ENCODE measurements at regions not wholly inside any gene's neighbourhood (a gene's known extent, or its start where the extent isn't known, plus 50 kb on each side); places are given as distances from the start of the nearest gene placed in this dataset.

DNA sequence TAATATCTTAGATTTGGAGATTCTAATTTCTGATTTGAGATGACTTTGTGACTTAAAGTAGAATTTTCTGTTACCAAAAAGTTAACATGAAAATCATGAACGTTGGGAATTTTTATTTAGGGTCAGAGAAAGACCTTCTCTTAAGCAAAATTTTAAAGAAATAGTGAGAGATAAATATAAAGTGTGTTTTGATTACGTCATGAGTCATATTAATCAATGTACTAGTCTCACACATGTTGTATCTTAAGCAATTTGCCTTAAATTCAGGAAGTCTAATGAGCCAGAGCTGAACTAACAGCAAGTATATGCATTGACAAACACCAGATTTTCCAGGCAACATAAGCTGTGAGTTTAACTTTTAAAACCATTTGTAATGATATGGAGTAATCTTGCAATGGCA lies 765.5 kb upstream of the SORCS1 start:
- CTCF ChIA-PET: no interaction called here
- 0% methylated on average over 2 of the region's 2 CpGs for WGBS (ENCODE audit: missing lambda C conversion rate)
- Histone ChIP-seq H3K27ac (no peak overlapping the region), H3K4me1 (no peaks in the 10 kb centered on the region), H3K4me3 (no peak overlapping the region), H3K4me2 (no peak overlapping the region), H3K9me3 (no peaks in the 10 kb centered on the region)
- DNase-seq (ENCODE audit: low read depth in 1 of 2, low spot score in 1 of 2): no peak
- TF ChIP-seq MAZ (IDR thresholded peaks at IDR 0.05; ENCODE audit: borderline replicate concordance, low read depth, low read length): no peak
- no peak for TF ChIP-seq GATA3 (IDR thresholded peaks at IDR 0.05; ENCODE audit: borderline replicate concordance)
- TF ChIP-seq TFCP2L1 (CRISPR knock-in tag; IDR thresholded peaks at IDR 0.05): no peak
- no peak for TF ChIP-seq FOSB (CRISPR knock-in tag; IDR thresholded peaks at IDR 0.05)
- TF ChIP-seq ZSCAN20 (CRISPR knock-in tag; IDR thresholded peaks at IDR 0.05): no peak
- TF ChIP-seq RCOR1 (IDR thresholded peaks at IDR 0.05; ENCODE audit: low read depth, low read length): no peak
- TF ChIP-seq, protein P1, sequence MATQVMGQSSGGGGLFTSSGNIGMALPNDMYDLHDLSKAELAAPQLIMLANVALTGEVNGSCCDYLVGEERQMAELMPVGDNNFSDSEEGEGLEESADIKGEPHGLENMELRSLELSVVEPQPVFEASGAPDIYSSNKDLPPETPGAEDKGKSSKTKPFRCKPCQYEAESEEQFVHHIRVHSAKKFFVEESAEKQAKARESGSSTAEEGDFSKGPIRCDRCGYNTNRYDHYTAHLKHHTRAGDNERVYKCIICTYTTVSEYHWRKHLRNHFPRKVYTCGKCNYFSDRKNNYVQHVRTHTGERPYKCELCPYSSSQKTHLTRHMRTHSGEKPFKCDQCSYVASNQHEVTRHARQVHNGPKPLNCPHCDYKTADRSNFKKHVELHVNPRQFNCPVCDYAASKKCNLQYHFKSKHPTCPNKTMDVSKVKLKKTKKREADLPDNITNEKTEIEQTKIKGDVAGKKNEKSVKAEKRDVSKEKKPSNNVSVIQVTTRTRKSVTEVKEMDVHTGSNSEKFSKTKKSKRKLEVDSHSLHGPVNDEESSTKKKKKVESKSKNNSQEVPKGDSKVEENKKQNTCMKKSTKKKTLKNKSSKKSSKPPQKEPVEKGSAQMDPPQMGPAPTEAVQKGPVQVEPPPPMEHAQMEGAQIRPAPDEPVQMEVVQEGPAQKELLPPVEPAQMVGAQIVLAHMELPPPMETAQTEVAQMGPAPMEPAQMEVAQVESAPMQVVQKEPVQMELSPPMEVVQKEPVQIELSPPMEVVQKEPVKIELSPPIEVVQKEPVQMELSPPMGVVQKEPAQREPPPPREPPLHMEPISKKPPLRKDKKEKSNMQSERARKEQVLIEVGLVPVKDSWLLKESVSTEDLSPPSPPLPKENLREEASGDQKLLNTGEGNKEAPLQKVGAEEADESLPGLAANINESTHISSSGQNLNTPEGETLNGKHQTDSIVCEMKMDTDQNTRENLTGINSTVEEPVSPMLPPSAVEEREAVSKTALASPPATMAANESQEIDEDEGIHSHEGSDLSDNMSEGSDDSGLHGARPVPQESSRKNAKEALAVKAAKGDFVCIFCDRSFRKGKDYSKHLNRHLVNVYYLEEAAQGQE (IDR thresholded peaks at IDR 0.05): no peak
- no peak for TF ChIP-seq ZFP36 (IDR thresholded peaks at IDR 0.05; ENCODE audit: borderline replicate concordance, partially characterized antibody)
- TF ChIP-seq NPAS2 (CRISPR knock-in tag; IDR thresholded peaks at IDR 0.05; ENCODE audit: borderline replicate concordance): no peak
- TF ChIP-seq, protein P2, sequence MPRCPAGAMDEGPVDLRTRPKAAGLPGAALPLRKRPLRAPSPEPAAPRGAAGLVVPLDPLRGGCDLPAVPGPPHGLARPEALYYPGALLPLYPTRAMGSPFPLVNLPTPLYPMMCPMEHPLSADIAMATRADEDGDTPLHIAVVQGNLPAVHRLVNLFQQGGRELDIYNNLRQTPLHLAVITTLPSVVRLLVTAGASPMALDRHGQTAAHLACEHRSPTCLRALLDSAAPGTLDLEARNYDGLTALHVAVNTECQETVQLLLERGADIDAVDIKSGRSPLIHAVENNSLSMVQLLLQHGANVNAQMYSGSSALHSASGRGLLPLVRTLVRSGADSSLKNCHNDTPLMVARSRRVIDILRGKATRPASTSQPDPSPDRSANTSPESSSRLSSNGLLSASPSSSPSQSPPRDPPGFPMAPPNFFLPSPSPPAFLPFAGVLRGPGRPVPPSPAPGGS (IDR thresholded peaks at IDR 0.05): no peak
- no peak for TF ChIP-seq CEBPB (IDR thresholded peaks at IDR 0.05)
- TF ChIP-seq BHLHE40 (IDR thresholded peaks at IDR 0.05; ENCODE audit: low read depth, low read length): no peak
- no peak for TF ChIP-seq CTCF (IDR thresholded peaks at IDR 0.05)
- no peak for TF ChIP-seq CBX2 (IDR thresholded peaks at IDR 0.05; ENCODE audit: borderline replicate concordance, low read depth)
- no peak for TF ChIP-seq EHF (CRISPR knock-in tag; IDR thresholded peaks at IDR 0.05)
- TF ChIP-seq KDM1A (IDR thresholded peaks at IDR 0.05; ENCODE audit: low read depth): no peak
- TF ChIP-seq SREBF2 (IDR thresholded peaks at IDR 0.05): no peak
- no peak for TF ChIP-seq POLR2AphosphoS2 (conservative IDR thresholded peaks at IDR 0.05; ENCODE audit: low read length)
- no peak for TF ChIP-seq KDM5A (IDR thresholded peaks at IDR 0.05)
- FAIRE-seq: no peak
- POLR2A ChIA-PET: no interaction called here
- no peak for ATAC-seq

DNA sequence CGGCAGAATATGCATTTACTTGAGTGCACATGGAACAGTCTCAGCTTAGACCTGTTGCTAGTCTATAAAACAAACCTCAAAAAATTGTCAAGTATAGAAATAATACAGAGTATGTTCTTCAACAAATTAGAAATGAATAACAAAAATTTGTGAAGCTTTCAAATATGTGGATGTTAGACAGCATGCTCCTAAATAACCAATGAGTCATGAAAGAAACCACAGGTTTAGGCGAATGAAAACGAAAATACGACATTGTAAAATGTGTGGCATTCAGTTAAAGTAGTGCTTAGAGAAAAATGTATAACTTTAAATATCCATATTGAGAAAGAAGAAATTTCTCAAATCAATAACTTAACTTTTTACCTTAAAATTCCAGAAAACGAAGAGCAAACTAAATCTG lies 760.0 kb upstream of the SORCS1 start:
- WGBS (ENCODE audit: missing lambda C conversion rate): 18% methylated on average over 5 of the region's 5 CpGs
- ATAC-seq (no peak), FAIRE-seq (no peak), DNase-seq (ENCODE audit: low read depth in 1 of 2, low spot score in 1 of 2) (no peak)
- no peak overlapping the region for H3K4me2 ChIP-seq
- H3K4me1 ChIP-seq: no peaks in the 10 kb centered on the region
- no peak overlapping the region for H3K4me3 ChIP-seq
- H3K27ac ChIP-seq: no peak overlapping the region
- CTCF ChIA-PET: no interaction called here
- TF ChIP-seq TFCP2L1 (CRISPR knock-in tag; IDR thresholded peaks at IDR 0.05) (no peak), SREBF2 (IDR thresholded peaks at IDR 0.05) (no peak), RAD21 (conservative IDR thresholded peaks at IDR 0.05 in 1 of 2, IDR thresholded peaks at IDR 0.05 in 1 of 2) (no peak), KDM1A (IDR thresholded peaks at IDR 0.05; ENCODE audit: low read depth) (no peak), POLR2AphosphoS2 (conservative IDR thresholded peaks at IDR 0.05; ENCODE audit: low read length) (no peak), ZSCAN20 (CRISPR knock-in tag; IDR thresholded peaks at IDR 0.05) (no peak), FOSL2 (IDR thresholded peaks at IDR 0.05) (no peak), FOSL2 (CRISPR knock-in tag; IDR thresholded peaks at IDR 0.05) (no peak), ZC3H11A (IDR thresholded peaks at IDR 0.05) (no peak), HMGXB4 (CRISPR knock-in tag; IDR thresholded peaks at IDR 0.05; ENCODE audit: borderline replicate concordance) (no peak)
- TF ChIP-seq, protein P3, sequence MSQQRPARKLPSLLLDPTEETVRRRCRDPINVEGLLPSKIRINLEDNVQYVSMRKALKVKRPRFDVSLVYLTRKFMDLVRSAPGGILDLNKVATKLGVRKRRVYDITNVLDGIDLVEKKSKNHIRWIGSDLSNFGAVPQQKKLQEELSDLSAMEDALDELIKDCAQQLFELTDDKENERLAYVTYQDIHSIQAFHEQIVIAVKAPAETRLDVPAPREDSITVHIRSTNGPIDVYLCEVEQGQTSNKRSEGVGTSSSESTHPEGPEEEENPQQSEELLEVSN (IDR thresholded peaks at IDR 0.05; ENCODE audit: borderline replicate concordance, low read depth): no peak
- POLR2A ChIA-PET: no interaction called here
- H3K9me3 ChIP-seq: no peaks in the 10 kb centered on the region
